Activated CD4-positive, alpha-beta T cell treated with anti-CD3 and anti-CD28 coated beads for 36 hours (primary cell): ENCODE measurements at regions not wholly inside any gene's neighbourhood (a gene's known extent, or its start where the extent isn't known, plus 50 kb on each side); places are given as distances from the start of the nearest gene placed in this dataset.

Experiments used
- ATAC-seq: fragments of 200-7000 bp; cut with Tn5 transposase; one replicate; pipeline ENCODE4 v1.10.0; 2021; ENCODE audit warnings: mild to moderate bottlenecking, moderate library complexity
- CTCF ChIA-PET: fragments of 350-600 bp; sonication (Branson Sonifier 250); formaldehyde crosslinking; loops from one replicate; lab custom pipeline; 2021; ENCODE audit warnings: antibody characterized with exemption; lab: Charles Lee
- POLR2A ChIA-PET: fragments of 350-600 bp; sonication (Branson Sonifier 250); formaldehyde crosslinking; loops from one replicate; lab custom pipeline; 2021; ENCODE audit warnings: antibody characterized with exemption, inconsistent platforms; lab: Charles Lee
- DNase-seq: peaks from one replicate; pipeline ENCODE4 v3.0.0-alpha.2; 2020
- H3K27ac Mint-ChIP-seq: one replicate; pipeline ENCODE4 v1.8.0; 2021; ENCODE audit warnings: mixed read lengths
- H3K27me3 Mint-ChIP-seq: one replicate; pipeline ENCODE4 v1.8.0; 2021; ENCODE audit warnings: mixed read lengths
- H3K36me3 Mint-ChIP-seq: one replicate; pipeline ENCODE4 v1.8.0; 2021; ENCODE audit warnings: low read depth, mixed read lengths
- H3K4me1 Mint-ChIP-seq: one replicate; pipeline ENCODE4 v1.8.0; 2021; ENCODE audit warnings: mixed read lengths
- H3K4me3 Mint-ChIP-seq: one replicate; pipeline ENCODE4 v1.8.0; 2021; ENCODE audit warnings: mild to moderate bottlenecking, moderate library complexity, mixed read lengths
- H3K9me3 Mint-ChIP-seq: one replicate; pipeline ENCODE4 v1.8.0; 2021; ENCODE audit warnings: low read depth, mixed read lengths
- intact Hi-C, 2 experiments: fragments of 100-400 bp; cut with DNase I in 1 of 2; cut with micrococcal nuclease in 1 of 2; formaldehyde crosslinking; loops; one replicate each; pipeline versions ENCODE4 v1.14.2 to v1.15.1; 2022 to 2024; cut with DNase I, micrococcal nuclease

- Mint-ChIP-seq H3K27me3 (peaks cover 5% of the 10 kb centered on the region), H3K4me3 (no peak overlapping the region), H3K9me3 (no peaks in the 10 kb centered on the region), H3K27ac (no peak overlapping the region), H3K36me3 (no peaks in the 10 kb centered on the region), H3K4me1 (no peaks in the 10 kb centered on the region)
- ATAC-seq (no peak), DNase-seq (no peak)
- CTCF ChIA-PET = no interaction called here
- POLR2A ChIA-PET = no interaction called here
- intact Hi-C loops = no loop called here
These were observed 77.5 kb upstream of the SPINK5 start for GRCh38 chr5:147986134-147986757.

GRCh38 chr5:147985608-147986007 lies 78.2 kb upstream of the SPINK5 start:
- no peak overlapping the region for H3K4me3 Mint-ChIP-seq
- H3K4me1 Mint-ChIP-seq = no peaks in the 10 kb centered on the region
- H3K9me3 Mint-ChIP-seq = no peaks in the 10 kb centered on the region
- no peak for ATAC-seq
- ChIA-PET POLR2A (no interaction called here), CTCF (no interaction called here)
- no peak for DNase-seq
- no peaks in the 10 kb centered on the region for H3K36me3 Mint-ChIP-seq
- peaks cover 5% of the 10 kb centered on the region for H3K27me3 Mint-ChIP-seq
- intact Hi-C loops = no loop called here
- H3K27ac Mint-ChIP-seq = no peak overlapping the region

- DNase-seq (no peak), ATAC-seq (no peak)
- Mint-ChIP-seq H3K27ac (no peak overlapping the region), H3K4me1 (no peaks in the 10 kb centered on the region), H3K9me3 (no peaks in the 10 kb centered on the region), H3K27me3 (peaks cover 6% of the 10 kb centered on the region), H3K4me3 (no peak overlapping the region), H3K36me3 (no peaks in the 10 kb centered on the region)
- CTCF ChIA-PET = interaction anchor here (0.6 to 0.7 kb wide), 2 partner anchors 13 to 230 kb away, joined by 3 read pairs; no protein-coding TSS in a partner anchor
- POLR2A ChIA-PET = no interaction called here
- intact Hi-C loops = no loop called here
These were observed 77.4 kb upstream of the C5orf46 start for GRCh38 chr5:147983742-147984141.

GRCh38 chr5:147981074-147981473 lies 74.7 kb upstream of the C5orf46 start:
- H3K4me3 Mint-ChIP-seq = no peak overlapping the region
- H3K27ac Mint-ChIP-seq = no peak overlapping the region
- CTCF ChIA-PET = no interaction called here
- H3K4me1 Mint-ChIP-seq = no peaks in the 10 kb centered on the region
- no peaks in the 10 kb centered on the region for H3K36me3 Mint-ChIP-seq
- DNase-seq = no peak
- ATAC-seq = no peak
- no peaks in the 10 kb centered on the region for H3K9me3 Mint-ChIP-seq
- intact Hi-C loops = no loop called here
- POLR2A ChIA-PET = no interaction called here
- H3K27me3 Mint-ChIP-seq = peaks cover 4% of the 10 kb centered on the region

GRCh38 chr5:147979761-147980160 lies 73.4 kb upstream of the C5orf46 start:
- H3K27me3 Mint-ChIP-seq = peaks cover 4% of the 10 kb centered on the region
- ChIA-PET POLR2A (no interaction called here), CTCF (no interaction called here)
- DNase-seq = no peak
- ATAC-seq = no peak
- no peaks in the 10 kb centered on the region for H3K4me1 Mint-ChIP-seq
- no peak overlapping the region for H3K27ac Mint-ChIP-seq
- no peaks in the 10 kb centered on the region for H3K9me3 Mint-ChIP-seq
- no peak overlapping the region for H3K4me3 Mint-ChIP-seq
- H3K36me3 Mint-ChIP-seq = no peaks in the 10 kb centered on the region
- intact Hi-C loops = no loop called here

GRCh38 chr5:147972076-147972840 lies 65.9 kb upstream of the C5orf46 start:
- Mint-ChIP-seq H3K9me3 (no peaks in the 10 kb centered on the region), H3K27ac (no peak overlapping the region), H3K27me3 (no peaks in the 10 kb centered on the region), H3K36me3 (no peaks in the 10 kb centered on the region), H3K4me3 (no peak overlapping the region), H3K4me1 (no peaks in the 10 kb centered on the region)
- ChIA-PET CTCF (no interaction called here), POLR2A (no interaction called here)
- intact Hi-C loops = no loop called here
- no peak for DNase-seq
- no peak for ATAC-seq

GRCh38 chr5:147971472-147971871 lies 65.1 kb upstream of the C5orf46 start:
- H3K9me3 Mint-ChIP-seq = no peaks in the 10 kb centered on the region
- no peak for ATAC-seq
- ChIA-PET CTCF (no interaction called here), POLR2A (no interaction called here)
- no peak for DNase-seq
- H3K4me1 Mint-ChIP-seq = no peaks in the 10 kb centered on the region
- H3K4me3 Mint-ChIP-seq = no peak overlapping the region
- no peak overlapping the region for H3K27ac Mint-ChIP-seq
- intact Hi-C loops = no loop called here
- no peaks in the 10 kb centered on the region for H3K36me3 Mint-ChIP-seq
- H3K27me3 Mint-ChIP-seq = no peaks in the 10 kb centered on the region

GRCh38 chr5:147968855-147969254 lies 62.5 kb upstream of the C5orf46 start:
- Mint-ChIP-seq H3K9me3 (no peaks in the 10 kb centered on the region), H3K36me3 (no peaks in the 10 kb centered on the region), H3K27ac (no peak overlapping the region), H3K27me3 (peaks cover 6% of the 10 kb centered on the region), H3K4me1 (no peaks in the 10 kb centered on the region), H3K4me3 (no peak overlapping the region)
- intact Hi-C loops = no loop called here
- DNase-seq = no peak
- CTCF ChIA-PET = no interaction called here
- no peak for ATAC-seq
- POLR2A ChIA-PET = no interaction called here

GRCh38 chr5:147966829-147967228 lies 60.5 kb upstream of the C5orf46 start:
- Mint-ChIP-seq H3K27me3 (peaks cover 10% of the 10 kb centered on the region), H3K27ac (no peak overlapping the region), H3K4me3 (no peak overlapping the region), H3K4me1 (no peaks in the 10 kb centered on the region), H3K36me3 (no peaks in the 10 kb centered on the region), H3K9me3 (no peaks in the 10 kb centered on the region)
- POLR2A ChIA-PET = no interaction called here
- intact Hi-C loops = no loop called here
- DNase-seq (no peak), ATAC-seq (no peak)
- CTCF ChIA-PET = no interaction called here

GRCh38 chr5:147966326-147966725 lies 60.0 kb upstream of the C5orf46 start:
- H3K27ac Mint-ChIP-seq = no peak overlapping the region
- intact Hi-C loops = no loop called here
- POLR2A ChIA-PET = interaction anchor here (0.6 kb wide), 1 partner anchor 1926 kb away, joined by 3 read pairs; no protein-coding TSS in a partner anchor
- H3K4me1 Mint-ChIP-seq = no peaks in the 10 kb centered on the region
- DNase-seq = no peak
- CTCF ChIA-PET = no interaction called here
- no peak overlapping the region for H3K4me3 Mint-ChIP-seq
- H3K36me3 Mint-ChIP-seq = no peaks in the 10 kb centered on the region
- ATAC-seq = no peak
- H3K9me3 Mint-ChIP-seq = no peaks in the 10 kb centered on the region
- H3K27me3 Mint-ChIP-seq = peaks cover 10% of the 10 kb centered on the region

- intact Hi-C loops = no loop called here
- H3K36me3 Mint-ChIP-seq = no peaks in the 10 kb centered on the region
- H3K27ac Mint-ChIP-seq = no peak overlapping the region
- H3K4me3 Mint-ChIP-seq = no peak overlapping the region
- no peaks in the 10 kb centered on the region for H3K9me3 Mint-ChIP-seq
- H3K4me1 Mint-ChIP-seq = no peaks in the 10 kb centered on the region
- ATAC-seq (no peak), DNase-seq (no peak)
- ChIA-PET POLR2A (interaction anchor here (0.6 kb wide), 1 partner anchor 1927 kb away, joined by 3 read pairs; no protein-coding TSS in a partner anchor), CTCF (interaction anchor here (0.8 kb wide), 1 partner anchor 11 kb away, joined by 3 read pairs; no protein-coding TSS in a partner anchor)
- peaks cover 10% of the 10 kb centered on the region for H3K27me3 Mint-ChIP-seq
These were observed 59.4 kb upstream of the C5orf46 start for GRCh38 chr5:147965715-147966114.
